ENCODE measurements at regions not wholly inside any gene's neighbourhood (a gene's known extent, or its start where the extent isn't known, plus 50 kb on each side); places are given as distances from the start of the nearest gene placed in this dataset.
"Not testable (repeated sequence)": the region's sequence is repeated elsewhere in the genome, so short reads cannot be mapped to it uniquely, and the experiment has no call there.

DNA sequence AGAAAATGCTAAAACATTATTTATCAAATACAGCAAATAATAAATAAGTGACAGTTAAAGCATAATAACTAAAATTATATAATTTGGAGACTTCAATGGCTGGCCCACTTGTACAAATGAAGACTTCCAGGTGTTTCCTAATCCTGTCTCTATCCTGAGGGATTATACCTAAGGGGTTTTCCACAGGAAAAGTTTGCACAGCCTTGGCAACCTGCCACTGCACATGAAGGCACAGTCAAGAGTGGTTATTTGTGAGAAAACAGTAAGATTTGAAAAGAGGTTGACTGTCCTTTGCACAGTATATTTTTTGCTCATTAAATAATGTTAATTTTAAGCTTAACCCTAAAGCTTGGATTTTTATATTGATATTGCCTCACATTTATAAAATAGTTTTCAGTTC, 655.9 kb downstream of the TTLL7 start:
- not testable (repeated sequence) for H3K4me3 ChIP-seq (ENCODE audit: low read length in 3 of 3); H3K4me1 ChIP-seq (ENCODE audit: control insufficient read depth in 3 of 3, insufficient read depth in 3 of 3, low read length in 3 of 3); H3K9me3 ChIP-seq (ENCODE audit: control insufficient read depth in 3 of 3, low read length in 3 of 3); H3K27ac ChIP-seq (ENCODE audit: low read depth, low read length); H3K27me3 ChIP-seq (ENCODE audit: control insufficient read depth in 3 of 3, insufficient read depth in 3 of 3, low read length in 3 of 3); H3K36me3 ChIP-seq (ENCODE audit: control insufficient read depth in 3 of 3, insufficient read depth in 3 of 3, low read length in 3 of 3); H3K9ac ChIP-seq (ENCODE audit: low read depth in 1 of 3, low read length in 3 of 3)

DNA sequence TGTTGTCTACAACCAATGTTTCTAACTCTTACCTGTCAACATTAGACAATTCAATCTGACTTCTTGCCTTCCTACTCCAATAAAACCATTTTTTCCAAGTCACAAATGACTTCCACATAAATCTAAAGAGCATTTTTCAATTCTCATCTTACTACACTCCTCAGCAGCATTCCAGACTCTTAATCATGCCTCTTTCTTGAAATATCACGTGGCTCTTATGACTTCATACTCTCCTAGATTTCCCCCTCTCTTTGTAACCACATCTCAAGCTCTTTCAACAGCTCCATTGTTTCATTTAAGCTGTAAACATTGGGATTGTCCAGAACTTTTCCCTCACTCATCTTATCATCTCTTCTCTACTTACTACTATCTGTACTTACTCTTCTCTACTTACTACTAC, 666.6 kb downstream of the TTLL7 start:
- not testable (repeated sequence) for H3K9ac ChIP-seq (ENCODE audit: low read depth in 1 of 3, low read length in 3 of 3); H3K36me3 ChIP-seq (ENCODE audit: control insufficient read depth in 3 of 3, insufficient read depth in 3 of 3, low read length in 3 of 3); H3K4me3 ChIP-seq (ENCODE audit: low read length in 3 of 3); H3K4me1 ChIP-seq (ENCODE audit: control insufficient read depth in 3 of 3, insufficient read depth in 3 of 3, low read length in 3 of 3); H3K27ac ChIP-seq (ENCODE audit: low read depth, low read length); H3K27me3 ChIP-seq (ENCODE audit: control insufficient read depth in 3 of 3, insufficient read depth in 3 of 3, low read length in 3 of 3); H3K9me3 ChIP-seq (ENCODE audit: control insufficient read depth in 3 of 3, low read length in 3 of 3)

DNA sequence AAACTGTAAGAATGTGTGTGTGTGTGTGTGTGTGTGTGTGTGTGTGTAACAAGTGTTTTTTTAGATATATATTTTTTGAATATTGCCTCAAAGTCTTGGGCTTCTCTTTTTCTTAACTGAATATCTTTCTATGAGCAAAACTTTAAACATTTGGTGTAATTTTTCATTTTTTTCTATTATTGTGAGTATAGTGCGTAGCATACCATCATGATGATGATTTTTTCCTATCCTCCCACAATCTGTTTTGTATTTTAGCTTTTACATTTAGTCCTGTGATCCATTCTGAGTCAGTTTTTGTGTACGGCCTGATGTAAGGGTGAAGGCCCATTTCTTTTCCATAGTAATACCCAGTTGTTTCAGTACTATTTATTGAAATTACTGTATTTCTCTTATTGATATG, 680.6 kb downstream of the TTLL7 start:
- Histone ChIP-seq H3K36me3 (ENCODE audit: control insufficient read depth in 3 of 3, insufficient read depth in 3 of 3, low read length in 3 of 3) (no peaks in the 10 kb centered on the region), H3K27me3 (ENCODE audit: control insufficient read depth in 3 of 3, insufficient read depth in 3 of 3, low read length in 3 of 3) (no peaks in the 10 kb centered on the region), H3K27ac (ENCODE audit: low read depth, low read length) (no peak overlapping the region), H3K4me3 (ENCODE audit: low read length in 3 of 3) (no peak overlapping the region), H3K4me1 (ENCODE audit: control insufficient read depth in 3 of 3, insufficient read depth in 3 of 3, low read length in 3 of 3) (no peaks in the 10 kb centered on the region), H3K9me3 (ENCODE audit: control insufficient read depth in 3 of 3, low read length in 3 of 3) (no peaks in the 10 kb centered on the region), H3K9ac (ENCODE audit: low read depth in 1 of 3, low read length in 3 of 3) (no peak overlapping the region)

DNA sequence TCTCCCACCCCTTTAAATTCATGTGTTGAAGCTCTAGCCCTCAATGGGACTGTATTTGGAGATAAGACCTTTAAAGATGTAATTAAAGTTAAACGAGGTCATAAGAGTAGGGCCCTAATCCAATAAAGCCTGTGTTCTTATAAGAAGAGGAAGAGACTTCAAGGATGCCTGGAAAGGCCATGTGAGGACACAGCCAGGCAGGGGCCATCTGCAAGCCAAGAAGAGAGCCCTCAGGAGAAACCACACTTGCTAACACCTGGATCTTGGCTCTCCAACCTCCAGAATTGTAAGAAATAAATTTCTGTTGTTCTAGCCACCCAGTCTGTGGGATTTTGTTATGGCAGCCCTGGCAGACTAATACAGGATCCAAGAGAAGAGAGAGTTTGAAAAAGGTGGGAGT, 683.5 kb downstream of the TTLL7 start:
- H3K9ac ChIP-seq (ENCODE audit: low read depth in 1 of 3, low read length in 3 of 3); H3K36me3 ChIP-seq (ENCODE audit: control insufficient read depth in 3 of 3, insufficient read depth in 3 of 3, low read length in 3 of 3); H3K27ac ChIP-seq (ENCODE audit: low read depth, low read length); H3K27me3 ChIP-seq (ENCODE audit: control insufficient read depth in 3 of 3, insufficient read depth in 3 of 3, low read length in 3 of 3); H3K4me1 ChIP-seq (ENCODE audit: control insufficient read depth in 3 of 3, insufficient read depth in 3 of 3, low read length in 3 of 3); H3K9me3 ChIP-seq (ENCODE audit: control insufficient read depth in 3 of 3, low read length in 3 of 3); H3K4me3 ChIP-seq (ENCODE audit: low read length in 3 of 3): not testable (repeated sequence)

DNA sequence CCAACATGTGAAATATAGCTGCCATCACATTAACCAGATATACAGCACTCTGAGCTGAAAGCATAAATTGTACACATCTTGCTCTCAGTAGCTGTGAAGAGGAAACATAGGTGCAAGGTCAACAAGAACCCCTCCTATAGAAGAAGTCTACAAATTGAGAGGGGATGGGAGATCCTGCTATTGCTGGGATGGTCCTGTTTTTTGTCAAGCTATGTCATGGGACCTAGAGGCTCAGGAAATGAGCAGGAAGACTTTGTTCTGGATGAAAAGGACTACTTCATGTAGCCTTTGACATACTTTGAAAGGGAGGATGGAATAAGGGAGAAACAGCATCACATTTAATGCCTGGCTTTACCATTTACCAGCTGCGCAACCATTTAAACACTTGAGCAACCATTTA, 688.8 kb downstream of the TTLL7 start:
- not testable (repeated sequence) for H3K27me3 ChIP-seq (ENCODE audit: control insufficient read depth in 3 of 3, insufficient read depth in 3 of 3, low read length in 3 of 3); H3K36me3 ChIP-seq (ENCODE audit: control insufficient read depth in 3 of 3, insufficient read depth in 3 of 3, low read length in 3 of 3); H3K27ac ChIP-seq (ENCODE audit: low read depth, low read length); H3K9me3 ChIP-seq (ENCODE audit: control insufficient read depth in 3 of 3, low read length in 3 of 3); H3K4me1 ChIP-seq (ENCODE audit: control insufficient read depth in 3 of 3, insufficient read depth in 3 of 3, low read length in 3 of 3); H3K9ac ChIP-seq (ENCODE audit: low read depth in 1 of 3, low read length in 3 of 3); H3K4me3 ChIP-seq (ENCODE audit: low read length in 3 of 3)

DNA sequence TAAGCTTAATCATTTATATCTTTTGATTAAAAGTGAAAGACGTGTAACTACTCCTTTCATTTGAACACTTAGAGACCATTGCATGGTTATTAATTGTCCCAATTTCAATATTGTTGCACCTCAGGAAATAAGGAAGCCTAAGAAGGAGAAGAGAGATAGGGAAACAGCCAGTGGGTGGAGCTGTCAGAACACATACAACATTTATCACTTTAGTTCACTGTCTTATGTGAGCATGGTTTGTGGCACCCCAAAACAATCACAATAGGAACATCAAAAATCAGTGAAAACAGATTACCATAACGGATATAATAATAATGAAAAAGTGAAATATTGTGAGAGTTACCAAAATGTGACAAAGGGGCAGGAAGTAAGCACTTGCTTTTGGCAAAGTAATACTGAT, 689.9 kb downstream of the TTLL7 start:
- H3K27me3 ChIP-seq (ENCODE audit: control insufficient read depth in 3 of 3, insufficient read depth in 3 of 3, low read length in 3 of 3); H3K9me3 ChIP-seq (ENCODE audit: control insufficient read depth in 3 of 3, low read length in 3 of 3); H3K4me1 ChIP-seq (ENCODE audit: control insufficient read depth in 3 of 3, insufficient read depth in 3 of 3, low read length in 3 of 3); H3K9ac ChIP-seq (ENCODE audit: low read depth in 1 of 3, low read length in 3 of 3); H3K27ac ChIP-seq (ENCODE audit: low read depth, low read length); H3K36me3 ChIP-seq (ENCODE audit: control insufficient read depth in 3 of 3, insufficient read depth in 3 of 3, low read length in 3 of 3); H3K4me3 ChIP-seq (ENCODE audit: low read length in 3 of 3): not testable (repeated sequence)

DNA sequence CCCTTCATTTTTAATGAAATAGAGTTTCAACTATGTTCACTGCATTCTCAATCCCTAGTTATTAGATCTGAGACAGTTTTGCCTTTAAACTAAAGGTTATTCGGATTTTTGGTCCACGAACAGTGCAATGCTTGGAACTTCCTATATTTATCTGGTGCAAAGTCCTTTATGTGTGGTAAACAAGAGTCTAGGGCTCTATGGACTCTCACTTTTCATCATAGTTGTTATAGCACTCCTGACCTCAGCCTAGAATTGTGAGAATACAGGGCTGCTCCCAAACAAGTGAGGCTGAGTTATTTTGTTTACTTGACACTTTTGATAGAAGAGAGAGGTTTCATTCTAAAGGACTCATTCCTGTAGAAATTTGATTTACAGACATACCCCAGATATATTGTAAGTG, 692.1 kb downstream of the TTLL7 start:
- not testable (repeated sequence) for H3K4me3 ChIP-seq (ENCODE audit: low read length in 3 of 3); H3K27me3 ChIP-seq (ENCODE audit: control insufficient read depth in 3 of 3, insufficient read depth in 3 of 3, low read length in 3 of 3); H3K4me1 ChIP-seq (ENCODE audit: control insufficient read depth in 3 of 3, insufficient read depth in 3 of 3, low read length in 3 of 3); H3K9ac ChIP-seq (ENCODE audit: low read depth in 1 of 3, low read length in 3 of 3); H3K36me3 ChIP-seq (ENCODE audit: control insufficient read depth in 3 of 3, insufficient read depth in 3 of 3, low read length in 3 of 3); H3K9me3 ChIP-seq (ENCODE audit: control insufficient read depth in 3 of 3, low read length in 3 of 3); H3K27ac ChIP-seq (ENCODE audit: low read depth, low read length)

DNA sequence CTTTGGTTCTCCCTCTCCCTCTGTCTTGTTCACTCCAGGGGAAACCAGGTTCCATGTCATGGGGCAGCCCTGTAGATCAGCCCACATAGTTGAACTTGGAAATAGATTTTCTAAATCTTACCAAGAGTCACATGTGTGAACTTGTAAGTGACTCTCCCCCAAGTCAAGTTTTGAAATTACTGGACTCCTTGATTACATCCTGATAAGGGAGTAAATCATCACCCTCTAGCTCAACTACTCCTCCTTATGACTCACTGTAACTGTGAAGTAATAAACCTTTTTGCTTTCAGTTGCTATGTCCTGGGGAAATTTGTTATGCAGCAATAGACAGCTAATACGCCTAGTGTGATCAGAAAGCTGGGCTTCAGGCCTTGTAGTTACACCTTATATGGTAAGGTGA, 703.3 kb downstream of the TTLL7 start:
- not testable (repeated sequence) for H3K36me3 ChIP-seq (ENCODE audit: control insufficient read depth in 3 of 3, insufficient read depth in 3 of 3, low read length in 3 of 3); H3K9me3 ChIP-seq (ENCODE audit: control insufficient read depth in 3 of 3, low read length in 3 of 3); H3K9ac ChIP-seq (ENCODE audit: low read depth in 1 of 3, low read length in 3 of 3); H3K4me1 ChIP-seq (ENCODE audit: control insufficient read depth in 3 of 3, insufficient read depth in 3 of 3, low read length in 3 of 3); H3K27me3 ChIP-seq (ENCODE audit: control insufficient read depth in 3 of 3, insufficient read depth in 3 of 3, low read length in 3 of 3); H3K27ac ChIP-seq (ENCODE audit: low read depth, low read length); H3K4me3 ChIP-seq (ENCODE audit: low read length in 3 of 3)

DNA sequence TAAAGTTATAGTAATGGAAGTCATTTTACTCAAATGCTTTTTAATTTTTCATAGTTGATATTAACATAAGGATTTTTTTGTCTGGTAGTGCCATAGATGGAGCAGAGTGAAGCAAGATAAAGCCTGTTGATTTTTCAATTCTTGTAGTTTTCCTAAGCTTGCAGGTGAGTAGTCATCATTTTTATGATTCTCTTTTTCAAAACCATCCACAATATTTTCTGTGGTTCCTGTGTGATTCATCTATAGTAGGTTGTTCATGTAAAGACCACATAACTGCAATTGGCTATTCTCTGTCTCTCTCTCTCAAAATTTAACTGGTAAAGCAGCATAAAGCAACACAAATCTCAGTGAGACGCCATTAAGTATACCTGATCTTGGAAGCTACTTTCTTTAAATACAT, 711.5 kb downstream of the TTLL7 start:
- H3K9me3 ChIP-seq (ENCODE audit: control insufficient read depth in 3 of 3, low read length in 3 of 3); H3K27ac ChIP-seq (ENCODE audit: low read depth, low read length); H3K4me3 ChIP-seq (ENCODE audit: low read length in 3 of 3); H3K36me3 ChIP-seq (ENCODE audit: control insufficient read depth in 3 of 3, insufficient read depth in 3 of 3, low read length in 3 of 3); H3K9ac ChIP-seq (ENCODE audit: low read depth in 1 of 3, low read length in 3 of 3); H3K4me1 ChIP-seq (ENCODE audit: control insufficient read depth in 3 of 3, insufficient read depth in 3 of 3, low read length in 3 of 3); H3K27me3 ChIP-seq (ENCODE audit: control insufficient read depth in 3 of 3, insufficient read depth in 3 of 3, low read length in 3 of 3): not testable (repeated sequence)

DNA sequence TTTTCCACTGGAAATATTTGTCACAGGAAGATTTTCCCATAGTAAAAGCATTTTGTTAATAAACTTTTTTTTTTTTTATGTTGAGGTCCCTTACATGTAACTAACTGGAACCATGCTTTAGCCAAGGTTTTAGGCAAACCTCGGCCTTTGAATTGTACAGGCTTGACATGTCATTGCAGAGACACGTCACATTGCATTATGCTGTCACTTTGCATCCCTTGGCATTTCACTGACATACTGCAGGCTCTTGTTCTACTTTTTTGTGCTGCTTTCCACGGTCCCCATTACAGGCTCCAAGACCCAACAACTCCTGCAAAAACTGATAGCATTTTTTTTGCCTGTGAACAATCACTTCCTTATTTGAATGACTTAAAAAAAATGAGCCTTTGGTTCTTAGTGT, 724.3 kb downstream of the TTLL7 start:
- not testable (repeated sequence) for H3K9me3 ChIP-seq (ENCODE audit: control insufficient read depth in 3 of 3, low read length in 3 of 3); H3K4me1 ChIP-seq (ENCODE audit: control insufficient read depth in 3 of 3, insufficient read depth in 3 of 3, low read length in 3 of 3); H3K27me3 ChIP-seq (ENCODE audit: control insufficient read depth in 3 of 3, insufficient read depth in 3 of 3, low read length in 3 of 3); H3K4me3 ChIP-seq (ENCODE audit: low read length in 3 of 3); H3K36me3 ChIP-seq (ENCODE audit: control insufficient read depth in 3 of 3, insufficient read depth in 3 of 3, low read length in 3 of 3); H3K27ac ChIP-seq (ENCODE audit: low read depth, low read length); H3K9ac ChIP-seq (ENCODE audit: low read depth in 1 of 3, low read length in 3 of 3)

DNA sequence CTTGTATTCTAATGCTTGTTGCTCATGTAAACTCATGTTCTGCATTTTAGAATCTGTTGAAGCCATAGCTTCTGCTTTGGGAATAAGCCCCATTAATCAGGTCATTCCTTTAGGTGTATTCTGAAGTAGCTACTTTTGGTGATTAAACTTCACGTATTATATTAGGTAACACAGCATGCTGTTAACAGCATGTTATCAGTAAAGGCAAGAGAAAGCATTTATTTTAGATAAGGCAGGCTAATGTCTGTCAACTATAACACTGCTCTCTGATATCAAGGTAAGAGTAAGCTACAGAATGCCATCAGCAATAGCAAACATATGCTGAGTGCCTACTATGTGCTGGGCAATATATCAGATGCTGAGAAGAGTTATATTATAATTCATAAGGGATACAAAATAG, 726.4 kb downstream of the TTLL7 start:
- not testable (repeated sequence) for H3K36me3 ChIP-seq (ENCODE audit: control insufficient read depth in 3 of 3, insufficient read depth in 3 of 3, low read length in 3 of 3); H3K27ac ChIP-seq (ENCODE audit: low read depth, low read length); H3K9ac ChIP-seq (ENCODE audit: low read depth in 1 of 3, low read length in 3 of 3); H3K4me3 ChIP-seq (ENCODE audit: low read length in 3 of 3); H3K4me1 ChIP-seq (ENCODE audit: control insufficient read depth in 3 of 3, insufficient read depth in 3 of 3, low read length in 3 of 3); H3K9me3 ChIP-seq (ENCODE audit: control insufficient read depth in 3 of 3, low read length in 3 of 3); H3K27me3 ChIP-seq (ENCODE audit: control insufficient read depth in 3 of 3, insufficient read depth in 3 of 3, low read length in 3 of 3)

All from skeletal muscle tissue (tissue), 3 donors.